MM.1S (cell line): ENCODE measurements at regions not wholly inside any gene's neighbourhood (a gene's known extent, or its start where the extent isn't known, plus 50 kb on each side); places are given as distances from the start of the nearest gene placed in this dataset.

Source experiments
- EZH2 ChIP-seq: fragments of 300-600 bp; sonication (generic); optimal IDR thresholded peaks from 2 replicates; pipeline ENCODE3; 2017; ENCODE audit warnings: low read depth, mild to moderate bottlenecking, antibody characterized with exemption, low read length, mixed read lengths
- EZH2phosphoT487 ChIP-seq: fragments of 300-600 bp; sonication (generic); IDR thresholded peaks from 2 replicates; pipeline ENCODE4 v1.6.1; 2018; ENCODE audit warnings: antibody characterized with exemption, low read length
- TF ChIP-seq, protein P1 (sequence below): fragments of 300-600 bp; sonication (generic); IDR thresholded peaks from 2 replicates; pipeline ENCODE4 v1.5.1; 2016; ENCODE audit warnings: antibody characterized with exemption, low read length, mixed read lengths

GRCh38 chr2:103430191-103430590, 668.4 kb downstream of the TMEM182 start:
- TF ChIP-seq, protein P1, sequence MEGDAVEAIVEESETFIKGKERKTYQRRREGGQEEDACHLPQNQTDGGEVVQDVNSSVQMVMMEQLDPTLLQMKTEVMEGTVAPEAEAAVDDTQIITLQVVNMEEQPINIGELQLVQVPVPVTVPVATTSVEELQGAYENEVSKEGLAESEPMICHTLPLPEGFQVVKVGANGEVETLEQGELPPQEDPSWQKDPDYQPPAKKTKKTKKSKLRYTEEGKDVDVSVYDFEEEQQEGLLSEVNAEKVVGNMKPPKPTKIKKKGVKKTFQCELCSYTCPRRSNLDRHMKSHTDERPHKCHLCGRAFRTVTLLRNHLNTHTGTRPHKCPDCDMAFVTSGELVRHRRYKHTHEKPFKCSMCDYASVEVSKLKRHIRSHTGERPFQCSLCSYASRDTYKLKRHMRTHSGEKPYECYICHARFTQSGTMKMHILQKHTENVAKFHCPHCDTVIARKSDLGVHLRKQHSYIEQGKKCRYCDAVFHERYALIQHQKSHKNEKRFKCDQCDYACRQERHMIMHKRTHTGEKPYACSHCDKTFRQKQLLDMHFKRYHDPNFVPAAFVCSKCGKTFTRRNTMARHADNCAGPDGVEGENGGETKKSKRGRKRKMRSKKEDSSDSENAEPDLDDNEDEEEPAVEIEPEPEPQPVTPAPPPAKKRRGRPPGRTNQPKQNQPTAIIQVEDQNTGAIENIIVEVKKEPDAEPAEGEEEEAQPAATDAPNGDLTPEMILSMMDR: no peak
- TF ChIP-seq EZH2: no peak
- no peak for TF ChIP-seq EZH2phosphoT487
